SK-N-SH (cell line): ENCODE measurements at regions not wholly inside any gene's neighbourhood (a gene's known extent, or its start where the extent isn't known, plus 50 kb on each side); places are given as distances from the start of the nearest gene placed in this dataset.

ENCODE experiments used
- CTCF ChIA-PET: fragments of 300-600, 350-600 bp; formaldehyde crosslinking; extraction: SDS; loops from one replicate; lab custom pipeline; 2021; lab: Yijun Ruan, JAX
- POLR2A ChIA-PET: fragments of 350-600 bp; sonication (Branson Sonifier 250); formaldehyde crosslinking; extraction: SDS; loops from one replicate; lab custom pipeline; 2020; ENCODE audit warnings: antibody characterized with exemption, inconsistent platforms; lab: Yijun Ruan, JAX
- DNase-seq: peaks from one replicate; pipeline ENCODE4 v3.0.0; 2012
- H2AFZ ChIP-seq: fragments of 200-600 bp; sonication (generic); 2 replicates; pipeline ENCODE4 v1.8.1; 2016; ENCODE audit warnings: antibody characterized with exemption, mild to moderate bottlenecking, low read depth
- H3F3A ChIP-seq: fragments of 200-600 bp; sonication (generic); replicated peaks from 2 replicates; pipeline ENCODE3; 2016; ENCODE audit warnings: antibody characterized with exemption, mild to moderate bottlenecking; ENCODE audit not compliant: insufficient read depth
- H3K27ac ChIP-seq, 2 experiments: fragments of 200-500 bp in 1 of 2; fragments of 200-600 bp in 1 of 2; sonication (Bioruptor generic) in 1 of 2; sonication (generic), shearing (Covaris generic) in 1 of 2; 2 replicates each; pipeline versions ENCODE4 v1.5.1 to v1.6.1; 2014 to 2016; ENCODE audit warnings: low read depth in 2 of 2, inconsistent platforms in 1 of 2, low read length in 1 of 2, mild to moderate bottlenecking in 1 of 2, mixed read lengths in 1 of 2
- H3K27me3 ChIP-seq: fragments of 200-600 bp; sonication (generic), shearing (Covaris generic); 2 replicates; pipeline ENCODE4 v1.6.1; 2016; ENCODE audit warnings: mixed run types; ENCODE audit not compliant: insufficient read depth
- H3K36me3 ChIP-seq, 2 experiments: fragments of 200-500 bp in 1 of 2; fragments of 200-600 bp in 1 of 2; sonication (Bioruptor generic) in 1 of 2; sonication (generic) in 1 of 2; replicated peaks in 1 of 2; 2 replicates each; pipeline versions ENCODE3 to v1.5.1; 2014 to 2016; ENCODE audit warnings: low read length in 1 of 2, mild to moderate bottlenecking in 1 of 2; ENCODE audit not compliant: insufficient read depth in 2 of 2, control insufficient read depth in 1 of 2
- H3K4me1 ChIP-seq, 2 experiments: fragments of 200-500 bp in 1 of 2; fragments of 200-600 bp in 1 of 2; sonication (Bioruptor generic) in 1 of 2; sonication (generic), shearing (Covaris generic) in 1 of 2; 2 replicates each; pipeline versions ENCODE4 v1.5.1 to v1.6.1; 2014 to 2016; ENCODE audit warnings: low read depth in 1 of 2, low read length in 1 of 2, mixed run types in 1 of 2; ENCODE audit not compliant: insufficient read depth in 2 of 2, control insufficient read depth in 1 of 2
- H3K4me2 ChIP-seq: fragments of 200-600 bp; sonication (generic), shearing (Covaris generic); 2 replicates; pipeline ENCODE4 v1.6.1; 2017; ENCODE audit warnings: mixed run types
- H3K4me3 ChIP-seq, 2 experiments: fragments of 200-500 bp in 1 of 2; fragments of 200-600 bp in 1 of 2; sonication (Bioruptor generic) in 1 of 2; sonication (generic), shearing (Covaris generic) in 1 of 2; 2 replicates each; pipeline versions ENCODE4 v1.5.1 to v1.8.1; 2014 to 2016; ENCODE audit warnings: low read depth in 2 of 2, inconsistent platforms in 1 of 2, low read length in 1 of 2, mild to moderate bottlenecking in 1 of 2, mixed read lengths in 1 of 2, moderate library complexity in 1 of 2
- H3K79me2 ChIP-seq: fragments of 200-600 bp; sonication (generic); 2 replicates; pipeline ENCODE4 v1.8.1; 2017; ENCODE audit warnings: mild to moderate bottlenecking; ENCODE audit not compliant: insufficient read depth
- H3K9ac ChIP-seq: fragments of 200-600 bp; sonication (generic); 2 replicates; pipeline ENCODE4 v1.6.1; 2017; ENCODE audit warnings: mixed run types
- H3K9me2 ChIP-seq: fragments of 200-600 bp; sonication (generic); 2 replicates; pipeline ENCODE4 v1.6.1; 2017; ENCODE audit warnings: mixed run types
- H3K9me3 ChIP-seq: fragments of 200-600 bp; sonication (generic); 2 replicates; pipeline ENCODE4 v1.6.1; 2017; ENCODE audit warnings: mixed run types, mild to moderate bottlenecking, moderate library complexity
- H4K20me1 ChIP-seq: fragments of 200-600 bp; sonication (generic); 2 replicates; pipeline ENCODE4 v1.6.1; 2017; ENCODE audit warnings: mild to moderate bottlenecking, mixed run types; ENCODE audit not compliant: insufficient read depth
- CHD2 ChIP-seq: fragments of 150-350 bp; IDR thresholded peaks from 2 replicates; pipeline ENCODE4 v1.6.1; 2018; ENCODE audit warnings: low read length; ENCODE audit not compliant: partially characterized antibody
- EZH2phosphoT487 ChIP-seq: fragments of 200-600 bp; sonication (generic); IDR thresholded peaks from 2 replicates; pipeline ENCODE4 v1.6.1; 2017; ENCODE audit warnings: low read depth, mixed run types, mild to moderate bottlenecking, antibody characterized with exemption, moderate library complexity, borderline replicate concordance
- FOSL2 ChIP-seq: IDR thresholded peaks from 2 replicates; pipeline ENCODE4 v1.4.0; 2012; ENCODE audit warnings: low read depth, mild to moderate bottlenecking, moderate library complexity, borderline replicate concordance
- FOXJ3 ChIP-seq: sonication (generic); formaldehyde crosslinking; IDR thresholded peaks from 2 replicates; pipeline ENCODE4 v1.5.1; 2020; ENCODE audit warnings: mild to moderate bottlenecking, missing genetic modification reagents
- FOXM1 ChIP-seq: IDR thresholded peaks from 2 replicates; pipeline ENCODE4 v1.4.0; 2012; ENCODE audit warnings: low read depth, mild to moderate bottlenecking
- GATA2 ChIP-seq: sonication (generic); formaldehyde crosslinking; IDR thresholded peaks from 2 replicates; pipeline ENCODE4 v1.5.0; 2020; ENCODE audit warnings: mild to moderate bottlenecking, missing genetic modification reagents
- IRF3 ChIP-seq: fragments of 150-350 bp; IDR thresholded peaks from 2 replicates; pipeline ENCODE4 v1.6.1; 2016; ENCODE audit warnings: mild to moderate bottlenecking, low read depth, low read length
- MXI1 ChIP-seq: IDR thresholded peaks from 2 replicates; pipeline ENCODE4 v1.6.1; 2012; ENCODE audit warnings: mild to moderate bottlenecking, low read depth, low read length, improper control_type of control experiment
- NFIC ChIP-seq: IDR thresholded peaks from 2 replicates; pipeline ENCODE4 v1.4.0; 2012; ENCODE audit warnings: borderline replicate concordance
- POLR2AphosphoS5 ChIP-seq: IDR thresholded peaks from 2 replicates; pipeline ENCODE4 v1.6.1; 2012; ENCODE audit warnings: low read depth, low read length
- RAD21 ChIP-seq: IDR thresholded peaks from 2 replicates; pipeline ENCODE4 v1.6.1; 2012; ENCODE audit warnings: mild to moderate bottlenecking, low read length
- REST ChIP-seq: IDR thresholded peaks from 2 replicates; pipeline ENCODE4 v1.6.1; 2012; ENCODE audit warnings: mild to moderate bottlenecking, low read depth, low read length, moderate library complexity
- RFX5 ChIP-seq: IDR thresholded peaks from 2 replicates; pipeline ENCODE4 v1.6.1; 2012; ENCODE audit warnings: mild to moderate bottlenecking, improper control_type of control experiment, low read length
- TEAD4 ChIP-seq: IDR thresholded peaks from 2 replicates; pipeline ENCODE4 v1.4.0; 2012; ENCODE audit warnings: mild to moderate bottlenecking, borderline replicate concordance; ENCODE audit not compliant: insufficient read depth
- USF1 ChIP-seq: IDR thresholded peaks from 2 replicates; pipeline ENCODE4 v1.4.0; 2012; ENCODE audit warnings: low read depth, borderline replicate concordance
- WGBS: methylation state at CpG from one replicate; pipeline ENCODE4 v1.1.6; 2017; ENCODE audit warnings: low lambda C conversion rate; 5-methylcytosine and 5-hydroxymethylcytosine counted together

- TF ChIP-seq TEAD4 = no peak
- no peak for TF ChIP-seq NFIC
- TF ChIP-seq IRF3 = no peak
- Histone ChIP-seq H3K9me2 (no peaks in the 10 kb centered on the region), H3K4me3 (no peak overlapping the region), H3K9ac (no peak overlapping the region), H3K79me2 (no peaks in the 10 kb centered on the region), H3K36me3 (no peaks in the 10 kb centered on the region), H3K9me3 (no peaks in the 10 kb centered on the region), H3K27me3 (no peaks in the 10 kb centered on the region), H3K27ac (no peak overlapping the region), H4K20me1 (0 out of 2 replicates have a peak, but pooled peaks cover 2% of the 10 kb centered on the region), H3F3A (no peaks in the 10 kb centered on the region), H2AFZ (no peak overlapping the region), H3K4me1 (no peaks in the 10 kb centered on the region; a peak in 1 of 4 replicates), H3K4me2 (no peak overlapping the region)
- no peak for DNase-seq
- CTCF ChIA-PET = interaction anchor here (1.1 kb wide), 1 partner anchor 22 kb away, joined by 3 read pairs; no protein-coding TSS in a partner anchor
- 38% methylated on average over 4 of the region's 4 CpGs for WGBS
- POLR2A ChIA-PET = no interaction called here
These were observed 1314.6 kb downstream of the EFNB2 start for GRCh38 chr13:105220881-105221280.

- Histone ChIP-seq H3K4me3 (no peak overlapping the region), H3K27me3 (no peaks in the 10 kb centered on the region), H3K9me3 (no peaks in the 10 kb centered on the region), H3K9me2 (no peaks in the 10 kb centered on the region), H3K36me3 (no peaks in the 10 kb centered on the region)
- 91% methylated on average over 8 of the region's 8 CpGs for WGBS
- POLR2A ChIA-PET = no interaction called here
- TF ChIP-seq MXI1 (no peak), FOXM1 (no peak)
- TF ChIP-seq, all 33 proteins: peak for 0
- DNase-seq = no peak
- Histone ChIP-seq H3K4me2 (no peak overlapping the region), H3K27ac (no peak overlapping the region), H3F3A (no peaks in the 10 kb centered on the region), H4K20me1 (0 out of 2 replicates have a peak, but pooled peaks cover 2% of the 10 kb centered on the region), H3K79me2 (no peaks in the 10 kb centered on the region), H3K4me1 (no peaks in the 10 kb centered on the region; a peak in 1 of 4 replicates), H2AFZ (no peak overlapping the region), H3K9ac (no peak overlapping the region)
- CTCF ChIA-PET = interaction anchor here (1.1 kb wide), 2 partner anchors 23 to 54 kb away, joined by 3 read pairs; no protein-coding TSS in a partner anchor
These were observed 1315.4 kb downstream of the EFNB2 start for GRCh38 chr13:105220063-105220462.

- Histone ChIP-seq H3K27ac (no peak overlapping the region), H2AFZ (no peak overlapping the region), H3K4me1 (no peaks in the 10 kb centered on the region; a peak in 1 of 4 replicates), H3K79me2 (no peaks in the 10 kb centered on the region), H3K9me3 (no peaks in the 10 kb centered on the region), H3K27me3 (no peaks in the 10 kb centered on the region), H3K4me3 (no peak overlapping the region), H3K36me3 (no peaks in the 10 kb centered on the region), H4K20me1 (0 out of 2 replicates have a peak, but pooled peaks cover 2% of the 10 kb centered on the region), H3F3A (no peaks in the 10 kb centered on the region), H3K9me2 (no peaks in the 10 kb centered on the region), H3K9ac (no peak overlapping the region), H3K4me2 (no peak overlapping the region)
- POLR2A ChIA-PET = no interaction called here
- CTCF ChIA-PET = interaction anchor here (1.1 kb wide), 1 partner anchor 54 kb away, joined by 3 read pairs; no protein-coding TSS in a partner anchor
- WGBS = 56% methylated on average over 1 of the region's 1 CpG
- no peak for DNase-seq
- no peak for TF ChIP-seq FOXJ3 (CRISPR knock-in tag)
- TF ChIP-seq POLR2AphosphoS5 = no peak
- no peak for TF ChIP-seq RFX5
- no peak for TF ChIP-seq CHD2
- TF ChIP-seq RAD21 = no peak
- TF ChIP-seq REST = no peak
- TF ChIP-seq FOSL2 = no peak
- no peak for TF ChIP-seq GATA2
- TF ChIP-seq MXI1 = no peak
- no peak for TF ChIP-seq TEAD4
- no peak for TF ChIP-seq USF1
- no peak for TF ChIP-seq EZH2phosphoT487
These were observed 1315.8 kb downstream of the EFNB2 start for GRCh38 chr13:105219651-105220050.
